ENCODE measurements at regions not wholly inside any gene's neighbourhood (a gene's known extent, or its start where the extent isn't known, plus 50 kb on each side); places are given as distances from the start of the nearest gene placed in this dataset.

DNA sequence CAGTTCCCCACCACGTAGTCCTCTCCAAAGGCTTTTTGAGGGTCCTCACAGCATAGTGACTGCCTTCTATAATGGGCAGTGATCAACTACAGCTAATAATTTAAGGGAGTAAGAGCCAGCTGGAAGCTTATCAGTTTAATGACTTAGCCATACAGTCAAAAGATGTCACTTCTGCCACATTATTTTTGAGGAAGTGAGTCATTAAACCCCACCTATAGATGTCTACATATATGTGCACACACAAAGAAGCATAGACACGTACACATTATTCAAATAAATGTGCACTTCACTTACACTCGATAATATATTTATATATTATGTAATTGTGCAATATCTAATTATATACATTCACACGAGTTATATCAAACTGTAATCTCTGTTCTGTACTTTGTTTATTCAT, 1704.7 kb downstream of the KCNT2 start:
- Histone ChIP-seq H3K27me3 (ENCODE audit: control insufficient read depth in 3 of 3, insufficient read depth in 3 of 3, low read length in 2 of 3) (no peaks in the 10 kb centered on the region), H3K27ac (ENCODE audit: low read depth in 1 of 2, low read length in 1 of 2) (no peak overlapping the region), H3K9me3 (ENCODE audit: control insufficient read depth in 4 of 4, insufficient read depth in 3 of 4, low read length in 3 of 4) (no peaks in the 10 kb centered on the region), H3K36me3 (ENCODE audit: control insufficient read depth in 4 of 4, insufficient read depth in 4 of 4, low read length in 4 of 4) (no peaks in the 10 kb centered on the region), H3K4me3 (no peak overlapping the region), H3K9ac (ENCODE audit: insufficient read depth in 1 of 2, low read length in 2 of 2) (no peak overlapping the region), H3K4me1 (ENCODE audit: control insufficient read depth in 5 of 5, insufficient read depth in 5 of 5, low read length in 5 of 5) (no peaks in the 10 kb centered on the region)
- ATAC-seq (ENCODE audit: insufficient read depth, low FRiP score) (no peak), DNase-seq (no peak)
- TF ChIP-seq, protein P1, sequence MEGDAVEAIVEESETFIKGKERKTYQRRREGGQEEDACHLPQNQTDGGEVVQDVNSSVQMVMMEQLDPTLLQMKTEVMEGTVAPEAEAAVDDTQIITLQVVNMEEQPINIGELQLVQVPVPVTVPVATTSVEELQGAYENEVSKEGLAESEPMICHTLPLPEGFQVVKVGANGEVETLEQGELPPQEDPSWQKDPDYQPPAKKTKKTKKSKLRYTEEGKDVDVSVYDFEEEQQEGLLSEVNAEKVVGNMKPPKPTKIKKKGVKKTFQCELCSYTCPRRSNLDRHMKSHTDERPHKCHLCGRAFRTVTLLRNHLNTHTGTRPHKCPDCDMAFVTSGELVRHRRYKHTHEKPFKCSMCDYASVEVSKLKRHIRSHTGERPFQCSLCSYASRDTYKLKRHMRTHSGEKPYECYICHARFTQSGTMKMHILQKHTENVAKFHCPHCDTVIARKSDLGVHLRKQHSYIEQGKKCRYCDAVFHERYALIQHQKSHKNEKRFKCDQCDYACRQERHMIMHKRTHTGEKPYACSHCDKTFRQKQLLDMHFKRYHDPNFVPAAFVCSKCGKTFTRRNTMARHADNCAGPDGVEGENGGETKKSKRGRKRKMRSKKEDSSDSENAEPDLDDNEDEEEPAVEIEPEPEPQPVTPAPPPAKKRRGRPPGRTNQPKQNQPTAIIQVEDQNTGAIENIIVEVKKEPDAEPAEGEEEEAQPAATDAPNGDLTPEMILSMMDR (IDR thresholded peaks at IDR 0.05; ENCODE audit: control extremely low read depth, extremely low read depth): no peak
- WGBS, 2 donors: 74 to 76% methylated on average over 4 of the region's 4 CpGs

DNA sequence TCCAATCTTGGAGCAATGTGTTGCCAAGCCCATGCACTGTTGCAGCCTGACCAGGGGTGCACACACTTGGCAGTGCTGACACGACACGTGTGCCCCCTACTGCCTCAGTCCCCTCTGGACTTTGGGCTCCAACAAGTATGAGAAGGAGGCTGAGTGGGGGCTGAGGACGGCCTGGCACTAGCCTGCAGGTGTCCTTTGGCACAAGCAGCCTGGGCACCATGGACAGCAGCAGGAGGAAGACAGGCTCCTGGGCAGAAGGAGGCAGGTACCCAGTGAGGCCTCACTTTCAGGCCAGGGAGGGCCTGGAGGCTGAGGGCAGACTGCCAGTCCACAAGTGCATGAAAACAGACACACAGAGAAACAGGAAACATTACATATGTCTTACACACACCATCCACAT, 1702.9 kb upstream of the B3GALT2 start:
- H3K9ac ChIP-seq (ENCODE audit: insufficient read depth in 1 of 2, low read length in 2 of 2): no peak overlapping the region
- H3K36me3 ChIP-seq (ENCODE audit: control insufficient read depth in 4 of 4, insufficient read depth in 4 of 4, low read length in 4 of 4): no peaks in the 10 kb centered on the region
- no peaks in the 10 kb centered on the region for H3K27me3 ChIP-seq (ENCODE audit: control insufficient read depth in 3 of 3, insufficient read depth in 3 of 3, low read length in 2 of 3)
- 73 to 88% methylated on average over 3 of the region's 3 CpGs for WGBS, 2 donors
- no peak for ATAC-seq (ENCODE audit: insufficient read depth, low FRiP score)
- no peak overlapping the region for H3K4me3 ChIP-seq
- TF ChIP-seq, protein P1 (IDR thresholded peaks at IDR 0.05; ENCODE audit: control extremely low read depth, extremely low read depth): no peak
- no peaks in the 10 kb centered on the region for H3K4me1 ChIP-seq (ENCODE audit: control insufficient read depth in 5 of 5, insufficient read depth in 5 of 5, low read length in 5 of 5)
- DNase-seq: no peak
- H3K27ac ChIP-seq (ENCODE audit: low read depth in 1 of 2, low read length in 1 of 2): no peak overlapping the region
- H3K9me3 ChIP-seq (ENCODE audit: control insufficient read depth in 4 of 4, insufficient read depth in 3 of 4, low read length in 3 of 4): peaks cover 0 to 5% (median 4%) of the 10 kb centered on the region in 4 donors

DNA sequence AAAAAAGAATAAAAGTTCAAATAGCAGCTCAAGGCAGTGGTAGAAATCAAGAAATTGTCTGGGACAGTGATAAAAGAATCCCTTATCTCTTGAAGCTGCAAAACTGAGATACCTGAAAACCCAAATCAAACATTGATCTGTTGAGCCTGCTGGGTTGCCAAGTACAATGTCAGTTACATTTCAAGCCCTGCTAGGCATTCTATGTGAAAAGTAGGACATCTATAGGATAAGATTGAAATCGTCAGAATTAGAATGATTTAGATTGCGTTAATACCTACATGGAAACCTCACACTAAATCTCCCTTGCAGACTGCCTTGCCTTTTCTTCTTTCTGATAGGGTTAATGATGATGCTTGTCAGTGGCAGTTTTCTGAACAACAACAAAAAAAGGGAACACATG, 1684.4 kb upstream of the B3GALT2 start:
- Histone ChIP-seq H3K4me3 (no peak overlapping the region), H3K27me3 (ENCODE audit: control insufficient read depth in 3 of 3, insufficient read depth in 3 of 3, low read length in 2 of 3) (no peaks in the 10 kb centered on the region), H3K4me1 (ENCODE audit: control insufficient read depth in 5 of 5, insufficient read depth in 5 of 5, low read length in 5 of 5) (no peaks in the 10 kb centered on the region), H3K9me3 (ENCODE audit: control insufficient read depth in 4 of 4, insufficient read depth in 3 of 4, low read length in 3 of 4) (no peaks in the 10 kb centered on the region), H3K9ac (ENCODE audit: insufficient read depth in 1 of 2, low read length in 2 of 2) (no peak overlapping the region), H3K36me3 (ENCODE audit: control insufficient read depth in 4 of 4, insufficient read depth in 4 of 4, low read length in 4 of 4) (no peaks in the 10 kb centered on the region), H3K27ac (ENCODE audit: low read depth in 1 of 2, low read length in 1 of 2) (no peak overlapping the region)
- TF ChIP-seq, protein P1 (IDR thresholded peaks at IDR 0.05; ENCODE audit: control extremely low read depth, extremely low read depth): no peak
- 67 to 86% methylated on average over 2 of the region's 2 CpGs for WGBS, 2 donors
- ATAC-seq (ENCODE audit: insufficient read depth, low FRiP score) (no peak), DNase-seq (no peak)

DNA sequence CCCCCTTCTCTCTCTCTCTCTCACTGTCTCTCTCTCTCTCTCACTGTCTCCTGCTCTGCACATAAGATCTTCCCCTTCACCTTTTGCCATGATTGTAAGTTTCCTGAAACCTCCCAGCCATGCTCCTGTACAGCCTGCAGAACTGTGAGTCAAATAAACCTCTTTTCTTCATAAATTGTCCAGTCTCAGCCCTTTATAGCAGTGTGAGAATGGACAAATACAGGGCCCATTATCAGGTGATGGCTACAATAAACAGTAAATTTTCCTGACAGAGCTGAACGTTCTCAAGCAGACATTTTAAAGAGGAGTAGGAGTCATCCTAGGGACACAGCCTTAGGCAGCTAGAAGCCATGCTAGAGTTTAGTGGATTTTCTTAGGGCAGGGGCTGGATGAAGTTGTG, 1679.7 kb upstream of the B3GALT2 start:
- no peak overlapping the region for H3K9ac ChIP-seq (ENCODE audit: insufficient read depth in 1 of 2, low read length in 2 of 2)
- ATAC-seq (ENCODE audit: insufficient read depth, low FRiP score) (no peak), DNase-seq (no peak)
- H3K27me3 ChIP-seq (ENCODE audit: control insufficient read depth in 3 of 3, insufficient read depth in 3 of 3, low read length in 2 of 3): no peaks in the 10 kb centered on the region
- H3K4me3 ChIP-seq: no peak overlapping the region
- no peaks in the 10 kb centered on the region for H3K4me1 ChIP-seq (ENCODE audit: control insufficient read depth in 5 of 5, insufficient read depth in 5 of 5, low read length in 5 of 5)
- H3K36me3 ChIP-seq (ENCODE audit: control insufficient read depth in 4 of 4, insufficient read depth in 4 of 4, low read length in 4 of 4): no peaks in the 10 kb centered on the region
- H3K27ac ChIP-seq (ENCODE audit: low read depth in 1 of 2, low read length in 1 of 2): no peak overlapping the region
- 35 to 54% methylated on average over 1 of the region's 1 CpG for WGBS, 2 donors
- TF ChIP-seq, protein P1 (IDR thresholded peaks at IDR 0.05; ENCODE audit: control extremely low read depth, extremely low read depth): no peak
- no peaks in the 10 kb centered on the region for H3K9me3 ChIP-seq (ENCODE audit: control insufficient read depth in 4 of 4, insufficient read depth in 3 of 4, low read length in 3 of 4)

Measured in lung (tissue), 11 donors.